ENCODE measurements at regions not wholly inside any gene's neighbourhood (a gene's known extent, or its start where the extent isn't known, plus 50 kb on each side); places are given as distances from the start of the nearest gene placed in this dataset.
A peak's percentile ranks its signal among the peaks of the same experiment; 100 is the strongest.
"Not testable (repeated sequence)": the region's sequence is repeated elsewhere in the genome, so short reads cannot be mapped to it uniquely, and the experiment has no call there.

DNA sequence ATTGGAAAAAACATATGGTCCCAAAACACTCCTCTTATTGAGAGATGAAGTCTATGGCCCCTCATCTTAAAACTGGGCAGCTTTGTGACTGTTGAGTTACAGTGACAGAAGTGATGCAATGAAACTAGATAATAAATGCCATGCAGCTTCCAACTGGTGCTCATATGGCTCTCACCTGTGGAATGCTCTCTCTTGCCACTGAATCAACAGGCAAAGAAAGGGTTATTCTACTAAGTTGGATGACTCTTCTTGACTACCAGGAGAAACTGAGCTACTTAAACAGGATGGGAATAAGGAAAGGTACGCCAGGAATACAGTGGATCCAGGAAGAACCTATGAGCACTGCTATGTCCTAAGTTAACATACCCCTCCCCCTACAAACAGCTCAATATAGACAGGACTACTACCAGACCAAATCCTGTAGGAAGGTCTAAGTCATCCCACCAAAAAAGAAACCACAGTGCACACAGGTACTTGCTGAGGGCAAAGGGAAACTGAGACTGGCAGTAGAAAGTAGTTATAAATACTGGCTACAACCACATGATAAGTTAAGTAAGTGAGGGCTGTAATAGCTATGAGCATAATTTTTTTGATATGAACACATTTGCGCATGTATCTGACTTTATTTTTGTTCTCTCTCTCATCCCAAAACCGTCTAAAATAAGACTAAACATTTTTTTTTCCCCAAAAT, 398.5 kb downstream of the ZFHX3 start:
- Histone ChIP-seq H3K27me3 (ENCODE audit: control insufficient read depth, insufficient read depth, low read length) (no peaks in the 10 kb centered on the region), H3K36me3 (ENCODE audit: control insufficient read depth, insufficient read depth, low read length) (no peaks in the 10 kb centered on the region), H3K9me3 (ENCODE audit: control insufficient read depth, low read length) (no peaks in the 10 kb centered on the region), H3K4me3 (ENCODE audit: low read length) (no peak overlapping the region), H3K9ac (ENCODE audit: low read length) (no peak overlapping the region), H3K4me1 (ENCODE audit: control insufficient read depth, insufficient read depth, low read length) (no peaks in the 10 kb centered on the region)

DNA sequence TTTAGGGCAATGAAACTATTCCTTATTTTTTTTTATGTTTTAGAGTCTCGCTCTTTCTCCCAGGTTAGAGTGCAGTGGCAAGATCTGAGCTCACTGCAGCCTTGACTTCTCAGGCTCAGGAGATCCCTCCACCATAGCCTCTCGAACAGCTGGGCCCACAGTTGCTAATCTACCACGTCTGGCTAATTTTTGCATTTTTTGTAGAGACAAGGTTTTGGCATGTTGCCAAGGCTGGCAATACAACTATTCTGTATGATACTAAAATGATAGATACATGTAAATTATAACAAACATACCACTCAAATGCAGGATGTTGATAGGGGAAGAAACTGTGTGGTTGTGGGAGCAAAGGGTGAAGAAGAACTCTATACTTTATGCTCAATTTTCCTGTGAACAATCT, 401.3 kb downstream of the ZFHX3 start:
- Histone ChIP-seq H3K9ac (ENCODE audit: low read length) (no peak overlapping the region), H3K36me3 (ENCODE audit: control insufficient read depth, insufficient read depth, low read length) (no peaks in the 10 kb centered on the region)

GRCh38 chr16:72645538-72645937, 402.4 kb downstream of the ZFHX3 start:
- H3K9ac ChIP-seq (ENCODE audit: low read length) = no peak overlapping the region
- H3K9me3 ChIP-seq (ENCODE audit: control insufficient read depth, low read length) = no peaks in the 10 kb centered on the region
- no peak overlapping the region for H3K4me3 ChIP-seq (ENCODE audit: low read length)
- no peaks in the 10 kb centered on the region for H3K4me1 ChIP-seq (ENCODE audit: control insufficient read depth, insufficient read depth, low read length)
- H3K27me3 ChIP-seq (ENCODE audit: control insufficient read depth, insufficient read depth, low read length) = no peaks in the 10 kb centered on the region
- no peaks in the 10 kb centered on the region for H3K36me3 ChIP-seq (ENCODE audit: control insufficient read depth, insufficient read depth, low read length)

More for the DNA sequence above, 401.3 kb downstream of the ZFHX3 start:
- H3K4me1 ChIP-seq (ENCODE audit: control insufficient read depth, insufficient read depth, low read length) = no peaks in the 10 kb centered on the region
- no peaks in the 10 kb centered on the region for H3K27me3 ChIP-seq (ENCODE audit: control insufficient read depth, insufficient read depth, low read length)
- no peaks in the 10 kb centered on the region for H3K9me3 ChIP-seq (ENCODE audit: control insufficient read depth, low read length)
- no peak overlapping the region for H3K4me3 ChIP-seq (ENCODE audit: low read length)

DNA sequence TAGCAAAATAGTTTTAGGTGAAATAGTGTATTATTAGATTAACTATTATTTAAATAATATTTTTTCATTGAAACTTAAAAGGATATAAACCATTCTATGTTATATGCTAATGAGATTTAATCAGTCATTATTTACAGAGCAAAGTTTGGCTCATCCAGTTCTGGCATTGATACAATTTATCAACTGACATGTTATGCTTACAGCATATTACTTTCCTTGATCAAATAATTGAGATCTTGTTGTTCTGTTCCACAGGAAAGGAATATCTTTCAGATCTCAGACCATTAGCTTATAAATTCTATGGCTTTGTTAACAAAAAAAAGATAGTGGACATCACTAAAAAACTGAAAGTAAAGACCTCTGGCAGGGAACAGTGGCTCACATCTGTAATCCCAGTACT, 403.0 kb downstream of the ZFHX3 start:
- Histone ChIP-seq H3K4me1 (ENCODE audit: control insufficient read depth, insufficient read depth, low read length) (no peaks in the 10 kb centered on the region), H3K9me3 (ENCODE audit: control insufficient read depth, low read length) (no peaks in the 10 kb centered on the region), H3K4me3 (ENCODE audit: low read length) (no peak overlapping the region), H3K36me3 (ENCODE audit: control insufficient read depth, insufficient read depth, low read length) (no peaks in the 10 kb centered on the region), H3K27me3 (ENCODE audit: control insufficient read depth, insufficient read depth, low read length) (no peaks in the 10 kb centered on the region), H3K9ac (ENCODE audit: low read length) (no peak overlapping the region)

DNA sequence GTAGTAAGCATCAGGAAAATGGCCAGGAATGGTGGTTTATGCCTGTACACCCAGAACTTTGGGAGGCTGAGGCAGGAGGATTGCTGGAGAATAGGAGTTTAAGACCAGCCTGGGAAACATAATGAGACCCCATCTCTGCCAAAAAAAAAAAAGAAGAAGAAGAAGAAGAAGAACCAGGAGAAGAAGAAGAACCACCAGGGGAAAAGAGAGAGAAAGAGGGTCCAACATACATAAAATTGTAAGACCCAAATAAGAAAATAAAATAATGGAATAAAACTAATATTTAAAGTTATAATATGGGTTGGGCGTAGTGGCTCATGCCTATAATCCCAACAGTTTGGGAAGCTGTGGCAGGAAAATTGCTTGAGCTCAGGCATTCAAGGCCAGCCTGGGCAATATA, 408.4 kb downstream of the ZFHX3 start:
- H3K9ac ChIP-seq (ENCODE audit: low read length) = no peak overlapping the region
- no peak overlapping the region for H3K4me3 ChIP-seq (ENCODE audit: low read length)
- no peaks in the 10 kb centered on the region for H3K27me3 ChIP-seq (ENCODE audit: control insufficient read depth, insufficient read depth, low read length)
- H3K9me3 ChIP-seq (ENCODE audit: control insufficient read depth, low read length) = no peaks in the 10 kb centered on the region
- no peaks in the 10 kb centered on the region for H3K36me3 ChIP-seq (ENCODE audit: control insufficient read depth, insufficient read depth, low read length)
- no peaks in the 10 kb centered on the region for H3K4me1 ChIP-seq (ENCODE audit: control insufficient read depth, insufficient read depth, low read length)

- Histone ChIP-seq H3K27me3 (ENCODE audit: control insufficient read depth, insufficient read depth, low read length) (no peaks in the 10 kb centered on the region), H3K4me1 (ENCODE audit: control insufficient read depth, insufficient read depth, low read length) (no peaks in the 10 kb centered on the region), H3K9me3 (ENCODE audit: control insufficient read depth, low read length) (no peaks in the 10 kb centered on the region), H3K36me3 (ENCODE audit: control insufficient read depth, insufficient read depth, low read length) (no peaks in the 10 kb centered on the region), H3K4me3 (ENCODE audit: low read length) (no peak overlapping the region), H3K9ac (ENCODE audit: low read length) (no peak overlapping the region)
These were observed 410.6 kb downstream of the ZFHX3 start for GRCh38 chr16:72637306-72637705.

DNA sequence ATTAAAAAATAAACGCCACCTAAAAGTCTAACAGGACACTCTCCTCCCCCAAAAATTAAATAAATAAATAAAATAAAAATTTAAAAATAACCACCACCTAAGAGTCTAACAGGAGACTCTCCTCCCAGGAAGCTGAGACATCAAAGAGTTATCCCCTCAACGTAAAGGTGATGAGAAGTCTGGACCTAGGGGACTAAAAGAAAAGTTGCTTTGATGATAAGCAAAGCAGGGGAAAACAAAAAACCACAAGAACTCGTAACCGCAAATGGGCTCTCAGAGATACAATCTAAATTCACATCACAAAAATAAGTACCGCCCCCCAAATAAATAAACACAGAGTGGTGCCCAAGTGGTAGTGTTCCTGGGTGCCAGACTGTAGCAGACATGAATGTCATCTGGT, 412.2 kb downstream of the ZFHX3 start:
- Histone ChIP-seq H3K9ac (ENCODE audit: low read length) (no peak overlapping the region), H3K27me3 (ENCODE audit: control insufficient read depth, insufficient read depth, low read length) (no peaks in the 10 kb centered on the region), H3K4me3 (ENCODE audit: low read length) (no peak overlapping the region), H3K4me1 (ENCODE audit: control insufficient read depth, insufficient read depth, low read length) (no peaks in the 10 kb centered on the region), H3K36me3 (ENCODE audit: control insufficient read depth, insufficient read depth, low read length) (no peaks in the 10 kb centered on the region), H3K9me3 (ENCODE audit: control insufficient read depth, low read length) (no peaks in the 10 kb centered on the region)

- H3K9ac ChIP-seq (ENCODE audit: low read length) = no peak overlapping the region
- H3K36me3 ChIP-seq (ENCODE audit: control insufficient read depth, insufficient read depth, low read length) = no peaks in the 10 kb centered on the region
- H3K4me3 ChIP-seq (ENCODE audit: low read length) = no peak overlapping the region
- no peaks in the 10 kb centered on the region for H3K9me3 ChIP-seq (ENCODE audit: control insufficient read depth, low read length)
- no peaks in the 10 kb centered on the region for H3K27me3 ChIP-seq (ENCODE audit: control insufficient read depth, insufficient read depth, low read length)
- no peaks in the 10 kb centered on the region for H3K4me1 ChIP-seq (ENCODE audit: control insufficient read depth, insufficient read depth, low read length)
These were observed 412.8 kb downstream of the ZFHX3 start for GRCh38 chr16:72635104-72635503.

- H3K36me3 ChIP-seq (ENCODE audit: control insufficient read depth, insufficient read depth, low read length); H3K4me3 ChIP-seq (ENCODE audit: low read length); H3K27me3 ChIP-seq (ENCODE audit: control insufficient read depth, insufficient read depth, low read length); H3K9me3 ChIP-seq (ENCODE audit: control insufficient read depth, low read length); H3K4me1 ChIP-seq (ENCODE audit: control insufficient read depth, insufficient read depth, low read length): not testable (repeated sequence)
- peak overlapping the region; percentile 5 for H3K9ac ChIP-seq (ENCODE audit: low read length)
These were observed 420.6 kb downstream of the ZFHX3 start for GRCh38 chr16:72627182-72627896.

DNA sequence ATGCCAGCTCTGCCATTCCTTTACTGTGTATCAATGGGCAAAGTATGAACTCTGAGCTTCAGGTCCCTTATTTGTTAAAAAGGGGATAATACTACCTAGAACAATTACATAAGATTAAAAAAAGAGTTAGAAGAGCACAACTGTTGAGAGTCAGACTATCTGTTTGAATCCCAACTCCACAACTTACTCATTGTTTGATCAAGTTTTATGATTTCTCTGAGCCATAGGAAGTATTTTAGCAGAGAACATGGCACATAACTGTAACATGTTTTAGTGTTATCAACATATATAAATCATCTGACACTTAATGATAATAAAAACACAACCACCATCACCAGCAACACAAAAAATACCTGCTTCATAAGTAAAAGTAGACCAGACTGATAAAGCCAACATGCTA, 421.3 kb downstream of the ZFHX3 start:
- no peaks in the 10 kb centered on the region for H3K36me3 ChIP-seq (ENCODE audit: control insufficient read depth, insufficient read depth, low read length)
- peak overlapping the region; percentile 5 for H3K9ac ChIP-seq (ENCODE audit: low read length)
- no peaks in the 10 kb centered on the region for H3K27me3 ChIP-seq (ENCODE audit: control insufficient read depth, insufficient read depth, low read length)
- no peaks in the 10 kb centered on the region for H3K9me3 ChIP-seq (ENCODE audit: control insufficient read depth, low read length)
- no peak overlapping the region for H3K4me3 ChIP-seq (ENCODE audit: low read length)
- no peaks in the 10 kb centered on the region for H3K4me1 ChIP-seq (ENCODE audit: control insufficient read depth, insufficient read depth, low read length)

DNA sequence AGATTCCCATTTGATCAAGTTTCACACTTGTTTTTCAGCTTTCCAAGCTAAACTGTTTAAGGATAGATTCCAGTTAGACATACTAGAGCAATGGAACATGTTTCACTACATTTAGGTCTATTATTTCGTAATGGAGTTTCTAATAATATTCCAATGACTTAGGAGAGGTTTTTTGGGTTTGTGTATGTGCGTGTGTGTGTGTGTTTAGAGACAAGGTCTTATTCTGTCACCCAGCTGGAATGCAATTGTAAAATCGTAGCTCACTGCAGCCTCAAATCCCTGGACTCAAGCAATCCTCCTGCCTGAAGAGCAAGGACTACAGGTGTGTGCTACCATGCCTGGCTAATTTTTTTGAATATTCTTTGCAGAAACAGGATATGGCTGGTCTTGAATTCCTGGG, 426.3 kb downstream of the ZFHX3 start:
- Histone ChIP-seq H3K4me1 (ENCODE audit: control insufficient read depth, insufficient read depth, low read length) (no peaks in the 10 kb centered on the region), H3K9ac (ENCODE audit: low read length) (no peak overlapping the region), H3K27me3 (ENCODE audit: control insufficient read depth, insufficient read depth, low read length) (no peaks in the 10 kb centered on the region), H3K36me3 (ENCODE audit: control insufficient read depth, insufficient read depth, low read length) (no peaks in the 10 kb centered on the region), H3K9me3 (ENCODE audit: control insufficient read depth, low read length) (no peaks in the 10 kb centered on the region), H3K4me3 (ENCODE audit: low read length) (no peak overlapping the region)

- no peaks in the 10 kb centered on the region for H3K27me3 ChIP-seq (ENCODE audit: control insufficient read depth, insufficient read depth, low read length)
- no peak overlapping the region for H3K4me3 ChIP-seq (ENCODE audit: low read length)
- no peaks in the 10 kb centered on the region for H3K36me3 ChIP-seq (ENCODE audit: control insufficient read depth, insufficient read depth, low read length)
- H3K4me1 ChIP-seq (ENCODE audit: control insufficient read depth, insufficient read depth, low read length) = no peaks in the 10 kb centered on the region
- H3K9ac ChIP-seq (ENCODE audit: low read length) = no peak overlapping the region
- no peaks in the 10 kb centered on the region for H3K9me3 ChIP-seq (ENCODE audit: control insufficient read depth, low read length)
These were observed 427.1 kb downstream of the ZFHX3 start for GRCh38 chr16:72620853-72621252.
